ENCODE measurements at regions not wholly inside any gene's neighbourhood (a gene's known extent, or its start where the extent isn't known, plus 50 kb on each side); places are given as distances from the start of the nearest gene placed in this dataset.

DNA sequence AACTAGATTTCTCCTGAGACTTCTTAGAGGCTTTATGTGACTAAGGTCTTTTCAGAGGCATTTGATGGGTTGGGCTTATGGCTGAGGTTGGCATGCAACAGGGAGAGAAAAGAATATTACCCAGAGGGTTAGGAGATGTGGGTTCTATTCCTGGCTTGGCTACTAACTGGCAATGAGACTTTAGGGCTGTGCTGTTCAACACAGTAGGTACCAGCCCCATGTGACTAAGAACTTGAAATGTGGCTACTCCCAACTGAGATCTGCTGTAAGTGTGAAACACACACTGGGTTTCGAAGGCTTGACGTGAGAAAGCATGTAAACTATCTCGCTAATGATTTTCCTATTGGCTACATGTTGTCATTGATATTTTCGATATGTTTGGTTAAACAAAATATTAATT, 324.9 kb upstream of the SLC14A2 start:
- POLR2A ChIA-PET (ENCODE audit: low non-redundant PET): no interaction called here
- no TSS peak for BruUV-seq (replicated peaks)
- Histone ChIP-seq H3K27me3 (replicated peaks; ENCODE audit: insufficient read depth, low read depth, low read length, poor library complexity) (peaks cover 5% of the 10 kb centered on the region), H3K36me3 (ENCODE audit: insufficient read depth, low read length, poor library complexity, severe bottlenecking) (no peaks in the 10 kb centered on the region), H3K9me3 (ENCODE audit: low read depth, low read length, poor library complexity, severe bottlenecking) (no peaks in the 10 kb centered on the region), H3K27ac (ENCODE audit: low read depth, low read length, poor library complexity, severe bottlenecking) (no peak overlapping the region), H3K4me1 (ENCODE audit: insufficient read depth, low read length, poor library complexity, severe bottlenecking) (peaks cover 11% of the 10 kb centered on the region), H3K4me3 (ENCODE audit: low read depth, low read length, poor library complexity, severe bottlenecking) (no peak overlapping the region)
- DNase-seq (ENCODE audit: low spot score): no peak
- CTCF ChIA-PET: no interaction called here
- TF ChIP-seq, protein P1, sequence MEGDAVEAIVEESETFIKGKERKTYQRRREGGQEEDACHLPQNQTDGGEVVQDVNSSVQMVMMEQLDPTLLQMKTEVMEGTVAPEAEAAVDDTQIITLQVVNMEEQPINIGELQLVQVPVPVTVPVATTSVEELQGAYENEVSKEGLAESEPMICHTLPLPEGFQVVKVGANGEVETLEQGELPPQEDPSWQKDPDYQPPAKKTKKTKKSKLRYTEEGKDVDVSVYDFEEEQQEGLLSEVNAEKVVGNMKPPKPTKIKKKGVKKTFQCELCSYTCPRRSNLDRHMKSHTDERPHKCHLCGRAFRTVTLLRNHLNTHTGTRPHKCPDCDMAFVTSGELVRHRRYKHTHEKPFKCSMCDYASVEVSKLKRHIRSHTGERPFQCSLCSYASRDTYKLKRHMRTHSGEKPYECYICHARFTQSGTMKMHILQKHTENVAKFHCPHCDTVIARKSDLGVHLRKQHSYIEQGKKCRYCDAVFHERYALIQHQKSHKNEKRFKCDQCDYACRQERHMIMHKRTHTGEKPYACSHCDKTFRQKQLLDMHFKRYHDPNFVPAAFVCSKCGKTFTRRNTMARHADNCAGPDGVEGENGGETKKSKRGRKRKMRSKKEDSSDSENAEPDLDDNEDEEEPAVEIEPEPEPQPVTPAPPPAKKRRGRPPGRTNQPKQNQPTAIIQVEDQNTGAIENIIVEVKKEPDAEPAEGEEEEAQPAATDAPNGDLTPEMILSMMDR (conservative IDR thresholded peaks at IDR 0.05; ENCODE audit: low read depth, low read length): no peak
- intact Hi-C loops (cut with micrococcal nuclease; ENCODE audit: unreplicated experiment): no loop called here

DNA sequence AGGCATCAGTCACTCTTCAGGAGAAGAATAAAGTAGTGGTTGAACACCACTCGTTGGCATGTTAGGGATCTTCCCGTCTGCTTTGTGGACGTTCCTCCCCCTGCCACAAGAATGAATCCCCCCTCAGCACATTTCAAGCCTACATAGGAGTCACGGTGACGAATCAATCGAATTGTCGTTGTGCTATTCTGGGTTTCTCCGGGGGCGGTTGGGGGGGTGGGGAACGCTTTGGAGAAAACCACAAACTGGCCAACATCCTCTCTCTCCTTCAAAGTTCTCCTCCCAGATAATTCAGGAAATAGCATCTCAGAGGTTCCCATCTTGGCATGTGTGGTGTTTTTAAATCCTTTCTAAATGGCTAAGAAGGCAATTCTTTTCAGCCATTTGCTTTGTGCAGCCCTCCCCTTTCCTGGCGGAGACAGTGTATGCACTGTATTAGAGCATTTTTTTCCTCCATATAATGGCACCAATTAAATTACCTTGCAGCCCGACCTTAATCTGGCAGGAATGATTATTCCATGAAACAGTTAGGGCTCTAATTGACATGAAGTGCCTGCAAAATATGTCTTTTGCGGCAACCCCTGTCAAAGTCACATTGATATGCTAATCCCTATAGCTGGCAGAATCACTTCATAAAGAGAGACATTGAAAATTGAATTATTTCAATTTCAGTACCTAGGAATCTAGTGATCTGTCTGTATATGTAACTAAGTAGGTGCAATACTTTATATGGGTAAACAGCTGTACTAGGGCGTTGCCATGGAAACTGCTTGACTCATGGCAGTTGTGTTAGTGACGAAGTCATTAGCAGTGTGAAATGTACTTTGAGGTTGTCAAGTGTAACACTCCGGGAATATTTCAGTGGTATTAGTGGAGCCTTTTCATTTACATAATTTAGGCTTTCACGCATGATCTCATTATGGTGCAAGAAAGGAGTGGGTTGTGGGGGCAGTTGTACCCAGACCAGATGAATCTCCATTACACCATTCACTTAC, 323.4 kb upstream of the SLC14A2 start:
- intact Hi-C loops (cut with micrococcal nuclease; ENCODE audit: unreplicated experiment): no loop called here
- TF ChIP-seq, protein P1 (conservative IDR thresholded peaks at IDR 0.05; ENCODE audit: low read depth, low read length): no peak
- TF ChIP-seq EZH2 (IDR thresholded peaks at IDR 0.05; ENCODE audit: borderline replicate concordance, low read depth, low read length, poor library complexity, severe bottlenecking): no peak
- BruUV-seq (replicated peaks): no TSS peak

DNA sequence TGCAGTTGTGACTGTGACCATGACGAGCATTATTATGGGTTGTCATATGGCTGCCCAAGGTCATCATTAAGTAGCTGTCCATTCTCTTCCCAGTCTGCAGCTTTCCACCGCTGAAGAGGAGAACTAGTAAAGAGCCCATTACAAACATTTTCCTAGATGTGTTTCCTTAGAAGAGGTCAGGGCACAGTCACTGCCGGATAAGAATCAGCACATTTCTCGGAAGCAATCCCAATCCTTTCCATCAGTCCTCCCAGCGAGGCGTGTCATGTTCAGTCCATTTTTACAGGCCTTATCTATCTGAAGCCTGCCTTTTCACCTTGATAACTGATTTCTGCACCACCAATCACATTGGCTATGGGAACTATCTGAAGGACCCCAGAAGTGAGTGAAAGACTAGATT, 319.9 kb upstream of the SLC14A2 start:
- intact Hi-C loops (cut with micrococcal nuclease; ENCODE audit: unreplicated experiment): no loop called here
- Histone ChIP-seq H3K36me3 (ENCODE audit: insufficient read depth, low read length, poor library complexity, severe bottlenecking) (no peaks in the 10 kb centered on the region), H3K4me3 (ENCODE audit: low read depth, low read length, poor library complexity, severe bottlenecking) (no peak overlapping the region), H3K27ac (ENCODE audit: low read depth, low read length, poor library complexity, severe bottlenecking) (no peak overlapping the region), H3K27me3 (replicated peaks; ENCODE audit: insufficient read depth, low read depth, low read length, poor library complexity) (no peaks in the 10 kb centered on the region), H3K9me3 (ENCODE audit: low read depth, low read length, poor library complexity, severe bottlenecking) (no peaks in the 10 kb centered on the region), H3K4me1 (ENCODE audit: insufficient read depth, low read length, poor library complexity, severe bottlenecking) (peaks cover 11% of the 10 kb centered on the region)
- TF ChIP-seq EZH2 (IDR thresholded peaks at IDR 0.05; ENCODE audit: borderline replicate concordance, low read depth, low read length, poor library complexity, severe bottlenecking): no peak
- TF ChIP-seq, protein P1 (conservative IDR thresholded peaks at IDR 0.05; ENCODE audit: low read depth, low read length): no peak
- DNase-seq (ENCODE audit: low spot score): no peak
- CTCF ChIA-PET: no interaction called here
- no TSS peak for BruUV-seq (replicated peaks)
- POLR2A ChIA-PET (ENCODE audit: low non-redundant PET): no interaction called here

More for the DNA sequence above, 323.4 kb upstream of the SLC14A2 start:
- ChIA-PET CTCF (no interaction called here), POLR2A (ENCODE audit: low non-redundant PET) (no interaction called here)
- Histone ChIP-seq H3K4me3 (ENCODE audit: low read depth, low read length, poor library complexity, severe bottlenecking) (no peak overlapping the region), H3K4me1 (ENCODE audit: insufficient read depth, low read length, poor library complexity, severe bottlenecking) (peaks cover 11% of the 10 kb centered on the region), H3K27me3 (replicated peaks; ENCODE audit: insufficient read depth, low read depth, low read length, poor library complexity) (peaks cover 5% of the 10 kb centered on the region), H3K9me3 (ENCODE audit: low read depth, low read length, poor library complexity, severe bottlenecking) (no peaks in the 10 kb centered on the region), H3K27ac (ENCODE audit: low read depth, low read length, poor library complexity, severe bottlenecking) (no peak overlapping the region), H3K36me3 (ENCODE audit: insufficient read depth, low read length, poor library complexity, severe bottlenecking) (no peaks in the 10 kb centered on the region)
- peak; percentile 42 for DNase-seq (ENCODE audit: low spot score)

All from A673 (cell line).